ENCODE measurements at regions not wholly inside any gene's neighbourhood (a gene's known extent, or its start where the extent isn't known, plus 50 kb on each side); places are given as distances from the start of the nearest gene placed in this dataset.
"Not testable (repeated sequence)": the region's sequence is repeated elsewhere in the genome, so short reads cannot be mapped to it uniquely, and the experiment has no call there.

DNA sequence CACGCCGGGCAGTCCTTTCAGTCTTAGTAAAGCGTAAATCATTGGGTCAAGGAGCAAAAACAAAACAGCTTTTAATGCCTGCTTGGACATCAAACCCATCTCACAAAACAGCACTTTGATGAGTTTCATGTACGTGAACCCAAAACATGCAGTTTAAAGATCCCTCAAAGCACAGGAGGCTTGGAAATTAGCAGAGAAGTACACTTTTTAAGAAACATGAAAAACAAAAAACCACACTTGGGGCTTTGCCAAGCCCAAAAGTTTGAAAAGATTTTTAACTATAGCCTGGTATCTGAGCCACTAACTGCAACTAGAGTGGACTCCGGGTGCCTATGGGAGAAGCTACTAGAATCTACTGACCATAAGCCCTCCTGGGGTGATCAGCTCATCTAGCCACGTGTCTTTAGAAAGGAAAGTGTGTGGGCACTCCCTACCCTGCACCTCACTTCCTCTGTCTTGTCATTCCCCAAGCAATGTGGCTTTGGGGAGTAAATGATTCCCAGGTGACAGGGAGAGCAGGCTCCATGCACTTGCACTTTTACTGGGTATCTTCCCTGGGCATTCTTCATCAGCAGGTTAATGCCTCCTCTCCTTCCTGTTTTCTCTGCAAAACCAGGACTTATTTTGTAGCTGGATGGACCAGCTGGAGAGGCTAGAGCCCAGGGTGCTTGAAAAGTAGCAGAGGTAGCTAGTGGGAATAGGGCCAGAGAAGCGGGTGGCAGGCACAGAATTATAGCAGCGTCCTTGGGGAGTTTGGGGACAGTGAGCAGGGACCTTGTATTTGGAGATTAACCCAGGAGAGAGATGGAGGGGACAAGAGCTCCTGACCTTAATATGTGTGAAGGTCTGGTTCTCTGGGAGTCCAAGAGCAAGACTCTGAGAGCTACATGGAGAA lies 339.3 kb downstream of the BCL11B start:
- Histone ChIP-seq H3K27me3 (peaks cover 0 to 8% of the 10 kb centered on the region in 2 donors), H3K4me1 (no peaks in the 10 kb centered on the region), H3K36me3 (no peaks in the 10 kb centered on the region), H3K4me3 (no peak overlapping the region), H3K27ac (no peak overlapping the region), H3K9me3 (no peaks in the 10 kb centered on the region)
- TF ChIP-seq, protein P1, sequence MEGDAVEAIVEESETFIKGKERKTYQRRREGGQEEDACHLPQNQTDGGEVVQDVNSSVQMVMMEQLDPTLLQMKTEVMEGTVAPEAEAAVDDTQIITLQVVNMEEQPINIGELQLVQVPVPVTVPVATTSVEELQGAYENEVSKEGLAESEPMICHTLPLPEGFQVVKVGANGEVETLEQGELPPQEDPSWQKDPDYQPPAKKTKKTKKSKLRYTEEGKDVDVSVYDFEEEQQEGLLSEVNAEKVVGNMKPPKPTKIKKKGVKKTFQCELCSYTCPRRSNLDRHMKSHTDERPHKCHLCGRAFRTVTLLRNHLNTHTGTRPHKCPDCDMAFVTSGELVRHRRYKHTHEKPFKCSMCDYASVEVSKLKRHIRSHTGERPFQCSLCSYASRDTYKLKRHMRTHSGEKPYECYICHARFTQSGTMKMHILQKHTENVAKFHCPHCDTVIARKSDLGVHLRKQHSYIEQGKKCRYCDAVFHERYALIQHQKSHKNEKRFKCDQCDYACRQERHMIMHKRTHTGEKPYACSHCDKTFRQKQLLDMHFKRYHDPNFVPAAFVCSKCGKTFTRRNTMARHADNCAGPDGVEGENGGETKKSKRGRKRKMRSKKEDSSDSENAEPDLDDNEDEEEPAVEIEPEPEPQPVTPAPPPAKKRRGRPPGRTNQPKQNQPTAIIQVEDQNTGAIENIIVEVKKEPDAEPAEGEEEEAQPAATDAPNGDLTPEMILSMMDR (IDR thresholded peaks at IDR 0.05) = no peak
- DNase-seq = peak in 1 of 2 donors; percentile 7
- intact Hi-C loops (cut with DNase I; ENCODE audit: low total_unique reads) = no loop called here

DNA sequence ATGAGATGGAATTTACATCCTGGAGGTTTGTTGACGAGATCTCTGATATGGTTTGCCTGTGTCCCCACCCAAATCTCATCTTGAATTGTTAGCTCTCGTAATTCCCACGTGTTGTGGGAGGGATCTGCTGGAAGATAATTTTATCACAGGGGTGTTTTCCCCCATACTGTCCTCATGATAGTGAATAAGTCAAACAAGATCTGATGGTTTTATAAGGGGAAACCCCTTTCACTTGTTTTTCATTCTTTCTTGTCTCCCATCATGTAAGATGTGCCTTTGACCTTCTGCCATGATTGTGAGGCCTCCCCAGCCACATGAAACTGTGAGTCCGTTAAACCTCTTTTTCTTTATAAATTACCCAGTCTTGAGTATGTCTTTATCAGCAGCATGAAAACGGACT lies 337.4 kb downstream of the BCL11B start:
- H3K27me3 ChIP-seq = peaks cover 0 to 18% of the 10 kb centered on the region in 2 donors
- H3K4me3 ChIP-seq; H3K27ac ChIP-seq; H3K4me1 ChIP-seq; H3K36me3 ChIP-seq; DNase-seq; H3K9me3 ChIP-seq; intact Hi-C loops (cut with DNase I; ENCODE audit: low total_unique reads): not testable (repeated sequence)

DNA sequence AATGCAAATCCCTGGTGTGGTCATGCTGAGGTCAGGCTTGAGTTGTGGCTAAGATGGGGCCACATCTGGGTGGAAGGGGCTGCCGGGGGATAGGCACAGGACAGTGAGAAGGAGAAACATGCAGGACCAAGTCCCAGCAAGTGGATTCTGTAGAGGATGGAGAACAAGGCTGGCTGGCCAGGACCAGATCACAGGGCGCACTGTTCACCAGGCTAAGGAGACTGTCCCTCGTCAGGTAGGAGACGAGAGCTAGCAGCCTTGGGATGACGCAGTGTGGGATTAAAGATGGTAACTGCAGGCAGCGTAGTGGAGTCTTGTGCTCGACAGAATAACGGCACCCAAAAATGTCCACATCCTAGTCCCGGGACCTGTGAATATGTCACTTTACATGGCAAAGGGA lies 336.1 kb downstream of the BCL11B start:
- DNase-seq = no peak
- Histone ChIP-seq H3K36me3 (no peaks in the 10 kb centered on the region), H3K27ac (no peak overlapping the region), H3K4me3 (no peak overlapping the region), H3K4me1 (no peaks in the 10 kb centered on the region), H3K9me3 (no peaks in the 10 kb centered on the region), H3K27me3 (peaks cover 0 to 18% of the 10 kb centered on the region in 2 donors)
- intact Hi-C loops (cut with DNase I; ENCODE audit: low total_unique reads) = no loop called here
- TF ChIP-seq, protein P1 (IDR thresholded peaks at IDR 0.05) = no peak

DNA sequence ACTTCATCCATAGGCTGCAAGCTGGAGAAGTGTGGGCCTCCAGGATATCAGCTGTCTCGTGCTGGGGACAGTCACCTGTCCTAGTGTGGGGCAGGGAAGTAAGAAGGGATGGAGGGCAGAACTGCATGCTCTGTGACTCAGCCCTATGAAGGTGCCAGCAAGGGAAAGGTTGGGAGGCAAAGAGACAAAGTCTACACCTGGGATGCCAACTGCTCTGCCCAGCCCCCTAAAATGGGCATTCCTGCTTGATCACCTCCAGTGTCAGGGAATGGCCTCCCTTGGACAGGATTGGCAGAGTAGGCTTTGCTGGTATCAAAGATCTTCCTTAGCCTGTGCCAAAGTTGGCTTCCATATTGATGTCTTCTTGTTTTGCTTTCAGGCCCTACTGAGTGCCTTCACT lies 335.0 kb downstream of the BCL11B start:
- Histone ChIP-seq H3K36me3 (no peaks in the 10 kb centered on the region), H3K4me1 (no peaks in the 10 kb centered on the region), H3K9me3 (no peaks in the 10 kb centered on the region), H3K4me3 (no peak overlapping the region), H3K27me3 (peaks cover 0 to 18% of the 10 kb centered on the region in 2 donors), H3K27ac (no peak overlapping the region)
- DNase-seq = no peak
- intact Hi-C loops (cut with DNase I; ENCODE audit: low total_unique reads) = no loop called here
- TF ChIP-seq, protein P1 (IDR thresholded peaks at IDR 0.05) = no peak

DNA sequence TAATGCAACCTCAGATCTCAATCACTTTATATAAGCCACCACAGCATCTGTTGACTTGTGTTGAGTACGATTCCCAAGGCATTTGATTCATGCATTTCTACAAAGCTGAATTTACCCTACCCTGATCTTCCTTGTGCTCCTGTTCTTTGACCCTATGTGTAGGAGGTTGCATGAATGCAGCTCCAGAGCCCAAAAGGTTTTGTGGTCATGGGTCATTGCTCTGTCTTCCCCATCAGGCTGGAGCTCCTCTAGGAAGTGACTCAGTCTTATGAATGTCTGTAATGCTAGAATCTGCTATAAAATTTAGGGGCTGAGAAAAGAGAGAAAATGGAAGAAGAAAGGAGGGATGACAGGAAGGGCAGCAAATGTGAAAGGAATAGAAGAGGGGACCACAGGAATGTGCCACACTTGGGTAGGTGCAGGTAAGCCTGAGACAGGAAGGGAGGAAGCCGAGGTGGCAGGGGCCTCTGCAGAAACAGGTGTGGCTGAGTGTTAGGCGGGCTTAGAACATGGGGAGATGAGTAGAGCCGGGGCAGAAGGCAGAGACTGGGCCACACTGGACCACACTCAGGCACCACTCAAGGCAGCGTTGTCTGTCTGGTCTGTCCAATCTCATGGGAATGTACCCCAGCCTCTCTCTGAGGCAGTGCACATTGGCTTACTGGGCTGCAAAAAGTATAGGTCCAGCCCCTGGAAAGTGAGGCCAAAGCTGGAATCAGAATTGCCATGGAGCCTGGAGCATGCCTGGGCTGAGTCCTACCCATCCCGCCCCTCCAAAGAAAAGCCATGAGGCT lies 334.1 kb downstream of the BCL11B start:
- Histone ChIP-seq H3K27ac (no peak overlapping the region), H3K36me3 (no peaks in the 10 kb centered on the region), H3K27me3 (peaks cover 0 to 18% of the 10 kb centered on the region in 2 donors), H3K9me3 (no peaks in the 10 kb centered on the region), H3K4me3 (no peak overlapping the region), H3K4me1 (no peaks in the 10 kb centered on the region)
- TF ChIP-seq, protein P1 (IDR thresholded peaks at IDR 0.05) = no peak
- intact Hi-C loops (cut with DNase I; ENCODE audit: low total_unique reads) = no loop called here
- DNase-seq = peak in 1 of 2 donors; percentile 23
